ENCODE measurements at regions not wholly inside any gene's neighbourhood (a gene's known extent, or its start where the extent isn't known, plus 50 kb on each side); places are given as distances from the start of the nearest gene placed in this dataset.

- no peak for TF ChIP-seq ZNF462 (CRISPR knock-in tag; IDR thresholded peaks at IDR 0.05)
- TF ChIP-seq EZH2phosphoT487 (IDR thresholded peaks at IDR 0.05; ENCODE audit: unreplicated experiment): no peak
- TF ChIP-seq ETS1 (IDR thresholded peaks at IDR 0.05): no peak
- no peak for TF ChIP-seq CREB1 (CRISPR knock-in tag; IDR thresholded peaks at IDR 0.05; ENCODE audit: low read depth)
- no peak for TF ChIP-seq ZNF331 (CRISPR knock-in tag; IDR thresholded peaks at IDR 0.05; ENCODE audit: low read depth)
- TF ChIP-seq POLR2AphosphoS5 (IDR thresholded peaks at IDR 0.05; ENCODE audit: low read depth): no peak
- no peak for TF ChIP-seq ZNF114 (CRISPR knock-in tag; IDR thresholded peaks at IDR 0.05)
- TF ChIP-seq STAT1 (IDR thresholded peaks at IDR 0.05; ENCODE audit: unreplicated experiment): no peak
These were observed 103.9 kb upstream of the DNAH14 start (continued) for GRCh38 chr1:224825525-224826000.

GRCh38 chr1:224828691-224829090, 100.8 kb upstream of the DNAH14 start:
- no peaks in the 10 kb centered on the region for H3K4me1 ChIP-seq (ENCODE audit: insufficient read depth)
- no peaks in the 10 kb centered on the region for H3K79me2 ChIP-seq (replicated peaks; ENCODE audit: insufficient read depth)
- no peak overlapping the region for H2AFZ ChIP-seq
- Mint-ChIP-seq H3K4me1 (no peaks in the 10 kb centered on the region), H3K27me3 (ENCODE audit: insufficient read depth, low read depth, poor library complexity) (no peaks in the 10 kb centered on the region), H3K4me3 (no peak overlapping the region), H3K9me3 (peaks cover 19% of the 10 kb centered on the region; the same call in 2 of the 3 replicates), H3K27ac (no peak overlapping the region), H3K36me3 (ENCODE audit: low read depth) (peaks cover 7% of the 10 kb centered on the region; the same call in 2 of the 3 replicates)
- H3K9me2 ChIP-seq (ENCODE audit: insufficient read depth): peaks cover 20% of the 10 kb centered on the region
- no peaks in the 10 kb centered on the region for H3K27me3 ChIP-seq (ENCODE audit: insufficient read depth)
- no peak overlapping the region for H3K4me3 ChIP-seq
- ATAC-seq: no peak
- no peak for DNase-seq (ENCODE audit: low spot score)
- H3K27ac ChIP-seq (ENCODE audit: low read depth): no peak overlapping the region
- peaks cover 4% of the 10 kb centered on the region for H3K36me3 ChIP-seq (ENCODE audit: insufficient read depth)
- no peaks in the 10 kb centered on the region for H4K20me1 ChIP-seq (replicated peaks; ENCODE audit: insufficient read depth)
- no peaks in the 10 kb centered on the region for H3F3A ChIP-seq (replicated peaks; ENCODE audit: low read depth)
- H3K4me2 ChIP-seq: no peak overlapping the region
- TF ChIP-seq NANOG (IDR thresholded peaks at IDR 0.05; ENCODE audit: borderline replicate concordance) (no peak), ETS1 (IDR thresholded peaks at IDR 0.05) (no peak), CTCF (conservative IDR thresholded peaks at IDR 0.05; ENCODE audit: low read depth in 2 of 2) (no peak), CREB1 (CRISPR knock-in tag; IDR thresholded peaks at IDR 0.05; ENCODE audit: low read depth) (no peak), ZNF331 (CRISPR knock-in tag; IDR thresholded peaks at IDR 0.05; ENCODE audit: low read depth) (no peak), ZNF114 (CRISPR knock-in tag; IDR thresholded peaks at IDR 0.05) (no peak), EZH2 (IDR thresholded peaks at IDR 0.05; ENCODE audit: low read depth, unreplicated experiment) (no peak)
